Hepatocyte (in vitro differentiated cells): ENCODE measurements at regions not wholly inside any gene's neighbourhood (a gene's known extent, or its start where the extent isn't known, plus 50 kb on each side); places are given as distances from the start of the nearest gene placed in this dataset.

Experiments
- DNase-seq: peaks from one replicate; pipeline ENCODE4 v3.0.0-alpha.2; 2016; ENCODE audit warnings: low spot score
- H2AFZ ChIP-seq: fragments of 200-600 bp; sonication (generic); 2 replicates; pipeline ENCODE4 v1.6.0; 2016; ENCODE audit warnings: antibody characterized with exemption, mild to moderate bottlenecking
- H3K27ac ChIP-seq: fragments of 200-600 bp; sonication (generic); 2 replicates; pipeline ENCODE4 v1.5.1; 2016; ENCODE audit warnings: mild to moderate bottlenecking
- H3K27me3 ChIP-seq: fragments of 200-600 bp; sonication (generic); 2 replicates; pipeline ENCODE4 v1.6.1; 2016
- H3K36me3 ChIP-seq: fragments of 200-600 bp; sonication (generic); replicated peaks from 2 replicates; pipeline ENCODE4 v1.5.1; 2016; ENCODE audit warnings: low read depth; ENCODE audit not compliant: insufficient read depth
- H3K4me1 ChIP-seq: fragments of 200-600 bp; sonication (generic); 2 replicates; pipeline ENCODE4 v1.5.1; 2016; ENCODE audit warnings: mild to moderate bottlenecking, moderate library complexity; ENCODE audit not compliant: insufficient read depth
- H3K4me2 ChIP-seq: fragments of 200-600 bp; sonication (generic); 2 replicates; pipeline ENCODE4 v1.6.0; 2016
- H3K4me3 ChIP-seq: fragments of 200-600 bp; sonication (generic); 2 replicates; pipeline ENCODE4 v1.5.1; 2016; ENCODE audit warnings: mild to moderate bottlenecking
- H3K79me2 ChIP-seq: fragments of 200-600 bp; sonication (generic); 2 replicates; pipeline ENCODE4 v1.6.0; 2017; ENCODE audit warnings: mild to moderate bottlenecking
- H3K9me2 ChIP-seq: fragments of 200-600 bp; sonication (generic); replicated peaks from 2 replicates; pipeline ENCODE4 v1.6.0; 2017; ENCODE audit warnings: mild to moderate bottlenecking; ENCODE audit not compliant: insufficient read depth
- H3K9me3 ChIP-seq: fragments of 200-600 bp; sonication (generic); 2 replicates; pipeline ENCODE4 v1.5.1; 2016; ENCODE audit warnings: low read depth, mild to moderate bottlenecking
- H4K20me1 ChIP-seq: fragments of 200-600 bp; sonication (generic); 2 replicates; pipeline ENCODE4 v1.6.0; 2016; ENCODE audit warnings: mild to moderate bottlenecking; ENCODE audit not compliant: insufficient read depth, poor library complexity, severe bottlenecking
- EZH2 ChIP-seq: fragments of 200-600 bp; sonication (generic); IDR thresholded peaks from 2 replicates; pipeline ENCODE4 v1.6.1; 2016; ENCODE audit warnings: antibody characterized with exemption, mild to moderate bottlenecking, borderline replicate concordance
- EZH2phosphoT487 ChIP-seq: fragments of 200-600 bp; sonication (generic); IDR thresholded peaks from one replicate; pipeline ENCODE4 v1.6.1; 2018; ENCODE audit warnings: antibody characterized with exemption, mild to moderate bottlenecking, low read depth, moderate library complexity; ENCODE audit not compliant: unreplicated experiment, severe bottlenecking
- WGBS: methylation state at CpG from one replicate; pipeline ENCODE4 v1.1.6; 2016; ENCODE audit warnings: low lambda C conversion rate; ENCODE audit errors: missing lambda C conversion rate; 5-methylcytosine and 5-hydroxymethylcytosine counted together
- TF ChIP-seq, protein P1 (sequence below): fragments of 200-600 bp; sonication (generic); IDR thresholded peaks from 2 replicates; pipeline ENCODE4 v1.5.1; 2016; ENCODE audit warnings: antibody characterized with exemption, mild to moderate bottlenecking; ENCODE audit not compliant: poor library complexity

GRCh38 chr14:106200541-106201315 is 674.3 kb downstream of the TMEM121 start:
- TF ChIP-seq EZH2phosphoT487 (no peak), EZH2 (no peak)
- TF ChIP-seq, protein P1, sequence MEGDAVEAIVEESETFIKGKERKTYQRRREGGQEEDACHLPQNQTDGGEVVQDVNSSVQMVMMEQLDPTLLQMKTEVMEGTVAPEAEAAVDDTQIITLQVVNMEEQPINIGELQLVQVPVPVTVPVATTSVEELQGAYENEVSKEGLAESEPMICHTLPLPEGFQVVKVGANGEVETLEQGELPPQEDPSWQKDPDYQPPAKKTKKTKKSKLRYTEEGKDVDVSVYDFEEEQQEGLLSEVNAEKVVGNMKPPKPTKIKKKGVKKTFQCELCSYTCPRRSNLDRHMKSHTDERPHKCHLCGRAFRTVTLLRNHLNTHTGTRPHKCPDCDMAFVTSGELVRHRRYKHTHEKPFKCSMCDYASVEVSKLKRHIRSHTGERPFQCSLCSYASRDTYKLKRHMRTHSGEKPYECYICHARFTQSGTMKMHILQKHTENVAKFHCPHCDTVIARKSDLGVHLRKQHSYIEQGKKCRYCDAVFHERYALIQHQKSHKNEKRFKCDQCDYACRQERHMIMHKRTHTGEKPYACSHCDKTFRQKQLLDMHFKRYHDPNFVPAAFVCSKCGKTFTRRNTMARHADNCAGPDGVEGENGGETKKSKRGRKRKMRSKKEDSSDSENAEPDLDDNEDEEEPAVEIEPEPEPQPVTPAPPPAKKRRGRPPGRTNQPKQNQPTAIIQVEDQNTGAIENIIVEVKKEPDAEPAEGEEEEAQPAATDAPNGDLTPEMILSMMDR, result no peak
- Histone ChIP-seq H3K4me1 (no peaks in the 10 kb centered on the region), H3K79me2 (no peaks in the 10 kb centered on the region), H2AFZ (no peak overlapping the region), H3K36me3 (no peaks in the 10 kb centered on the region), H4K20me1 (no peaks in the 10 kb centered on the region), H3K9me2 (no peaks in the 10 kb centered on the region), H3K9me3 (no peaks in the 10 kb centered on the region), H3K4me3 (no peak overlapping the region), H3K4me2 (no peak overlapping the region), H3K27me3 (no peaks in the 10 kb centered on the region), H3K27ac (no peak overlapping the region)
- no peak for DNase-seq
- WGBS, result 90% methylated on average over 25 of the region's 25 CpGs

GRCh38 chr14:106201376-106201775 is 675.0 kb downstream of the TMEM121 start:
- H3K27me3 ChIP-seq, result no peaks in the 10 kb centered on the region
- TF ChIP-seq, protein P1, result no peak
- no peak for TF ChIP-seq EZH2phosphoT487
- TF ChIP-seq EZH2, result no peak
- no peaks in the 10 kb centered on the region for H3K4me1 ChIP-seq
- DNase-seq, result no peak
- WGBS, result 73% methylated on average over 2 of the region's 2 CpGs
- no peaks in the 10 kb centered on the region for H4K20me1 ChIP-seq
- no peaks in the 10 kb centered on the region for H3K36me3 ChIP-seq
- no peak overlapping the region for H3K27ac ChIP-seq
- H3K9me3 ChIP-seq, result no peaks in the 10 kb centered on the region
- no peaks in the 10 kb centered on the region for H3K9me2 ChIP-seq
- H3K79me2 ChIP-seq, result no peaks in the 10 kb centered on the region
- H2AFZ ChIP-seq, result no peak overlapping the region
- H3K4me2 ChIP-seq, result no peak overlapping the region
- H3K4me3 ChIP-seq, result no peak overlapping the region

DNA sequence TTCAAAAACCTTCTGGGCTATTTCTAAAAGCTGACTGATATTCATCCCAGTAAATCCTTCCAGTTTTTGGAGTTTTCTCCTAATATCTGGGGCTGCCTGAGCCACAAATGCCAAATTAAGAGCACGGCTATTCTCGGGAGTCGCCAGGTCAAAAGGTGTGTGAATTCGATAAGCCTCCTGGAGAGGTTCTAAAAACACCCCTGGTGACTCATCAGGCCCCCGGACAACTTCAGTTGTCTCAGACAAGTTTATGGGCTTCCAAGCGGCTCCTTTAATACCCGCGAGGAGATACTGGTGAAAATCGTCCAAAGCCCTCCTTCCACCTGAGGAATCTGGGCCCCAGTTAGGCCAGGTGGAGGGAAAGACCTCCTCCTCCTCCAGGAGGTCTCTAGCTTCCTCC is 677.1 kb downstream of the TMEM121 start:
- WGBS, result 80% methylated on average over 9 of the region's 9 CpGs
- Histone ChIP-seq H3K4me1 (no peaks in the 10 kb centered on the region), H3K4me2 (no peak overlapping the region), H3K79me2 (no peaks in the 10 kb centered on the region), H3K36me3 (no peaks in the 10 kb centered on the region), H3K9me3 (no peaks in the 10 kb centered on the region), H2AFZ (no peak overlapping the region), H3K27ac (no peak overlapping the region), H3K4me3 (no peak overlapping the region), H3K9me2 (no peaks in the 10 kb centered on the region), H3K27me3 (no peaks in the 10 kb centered on the region), H4K20me1 (no peaks in the 10 kb centered on the region)
- TF ChIP-seq EZH2phosphoT487, result no peak
- no peak for TF ChIP-seq EZH2
- TF ChIP-seq, protein P1, result no peak
- DNase-seq, result no peak

GRCh38 chr14:106204063-106204462 is 677.7 kb downstream of the TMEM121 start:
- H3K79me2 ChIP-seq, result no peaks in the 10 kb centered on the region
- DNase-seq, result no peak
- no peaks in the 10 kb centered on the region for H3K4me1 ChIP-seq
- H3K27ac ChIP-seq, result no peak overlapping the region
- no peaks in the 10 kb centered on the region for H3K9me3 ChIP-seq
- H3K36me3 ChIP-seq, result no peaks in the 10 kb centered on the region
- no peak overlapping the region for H2AFZ ChIP-seq
- H3K27me3 ChIP-seq, result no peaks in the 10 kb centered on the region
- H3K4me3 ChIP-seq, result no peak overlapping the region
- H3K9me2 ChIP-seq, result no peaks in the 10 kb centered on the region
- 91% methylated on average over 18 of the region's 18 CpGs for WGBS
- no peak overlapping the region for H3K4me2 ChIP-seq
- H4K20me1 ChIP-seq, result no peaks in the 10 kb centered on the region
- TF ChIP-seq, protein P1, result no peak
- TF ChIP-seq EZH2phosphoT487, result no peak
- no peak for TF ChIP-seq EZH2
